Neural progenitor cell (in vitro differentiated cells): ENCODE measurements at regions not wholly inside any gene's neighbourhood (a gene's known extent, or its start where the extent isn't known, plus 50 kb on each side); places are given as distances from the start of the nearest gene placed in this dataset.

Source experiments
- EZH2 ChIP-seq: fragments of 200-600 bp; sonication (generic); IDR thresholded peaks from 2 replicates; pipeline ENCODE4 v1.6.1; 2017; ENCODE audit warnings: antibody characterized with exemption, mild to moderate bottlenecking, moderate library complexity
- TF ChIP-seq, protein P1 (sequence below): fragments of 200-600 bp; sonication (generic); IDR thresholded peaks from 2 replicates; pipeline ENCODE4 v1.5.1; 2017; ENCODE audit warnings: antibody characterized with exemption, mild to moderate bottlenecking

DNA sequence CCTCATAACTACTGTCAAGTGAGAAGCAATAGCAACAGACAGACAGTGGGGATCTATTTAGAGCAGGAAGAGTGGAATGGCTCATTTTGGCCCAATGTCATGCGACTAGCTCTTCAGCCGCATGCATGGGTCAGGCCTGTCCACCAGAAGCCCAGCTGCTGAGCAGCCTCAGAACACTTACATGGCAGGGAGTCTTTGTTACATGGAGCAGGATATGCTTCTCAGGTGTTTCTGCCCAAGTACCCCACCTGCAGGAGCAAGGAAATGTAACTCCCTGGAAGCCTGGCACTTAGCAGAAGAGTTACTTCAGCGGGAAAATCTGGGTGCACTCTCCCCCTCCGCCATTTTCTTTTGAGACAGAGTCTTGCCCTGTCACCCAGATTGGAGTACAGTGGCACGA, 73.5 kb upstream of the ARHGAP5 start:
- TF ChIP-seq, protein P1, sequence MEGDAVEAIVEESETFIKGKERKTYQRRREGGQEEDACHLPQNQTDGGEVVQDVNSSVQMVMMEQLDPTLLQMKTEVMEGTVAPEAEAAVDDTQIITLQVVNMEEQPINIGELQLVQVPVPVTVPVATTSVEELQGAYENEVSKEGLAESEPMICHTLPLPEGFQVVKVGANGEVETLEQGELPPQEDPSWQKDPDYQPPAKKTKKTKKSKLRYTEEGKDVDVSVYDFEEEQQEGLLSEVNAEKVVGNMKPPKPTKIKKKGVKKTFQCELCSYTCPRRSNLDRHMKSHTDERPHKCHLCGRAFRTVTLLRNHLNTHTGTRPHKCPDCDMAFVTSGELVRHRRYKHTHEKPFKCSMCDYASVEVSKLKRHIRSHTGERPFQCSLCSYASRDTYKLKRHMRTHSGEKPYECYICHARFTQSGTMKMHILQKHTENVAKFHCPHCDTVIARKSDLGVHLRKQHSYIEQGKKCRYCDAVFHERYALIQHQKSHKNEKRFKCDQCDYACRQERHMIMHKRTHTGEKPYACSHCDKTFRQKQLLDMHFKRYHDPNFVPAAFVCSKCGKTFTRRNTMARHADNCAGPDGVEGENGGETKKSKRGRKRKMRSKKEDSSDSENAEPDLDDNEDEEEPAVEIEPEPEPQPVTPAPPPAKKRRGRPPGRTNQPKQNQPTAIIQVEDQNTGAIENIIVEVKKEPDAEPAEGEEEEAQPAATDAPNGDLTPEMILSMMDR = no peak
- no peak for TF ChIP-seq EZH2
